Hepatocyte (in vitro differentiated cells): ENCODE measurements at regions not wholly inside any gene's neighbourhood (a gene's known extent, or its start where the extent isn't known, plus 50 kb on each side); places are given as distances from the start of the nearest gene placed in this dataset.

Experiments
- EZH2 ChIP-seq: fragments of 200-600 bp; sonication (generic); IDR thresholded peaks from 2 replicates; pipeline ENCODE4 v1.6.1; 2016; ENCODE audit warnings: antibody characterized with exemption, mild to moderate bottlenecking, borderline replicate concordance
- TF ChIP-seq, protein P1 (sequence below): fragments of 200-600 bp; sonication (generic); IDR thresholded peaks from 2 replicates; pipeline ENCODE4 v1.5.1; 2016; ENCODE audit warnings: antibody characterized with exemption, mild to moderate bottlenecking; ENCODE audit not compliant: poor library complexity

DNA sequence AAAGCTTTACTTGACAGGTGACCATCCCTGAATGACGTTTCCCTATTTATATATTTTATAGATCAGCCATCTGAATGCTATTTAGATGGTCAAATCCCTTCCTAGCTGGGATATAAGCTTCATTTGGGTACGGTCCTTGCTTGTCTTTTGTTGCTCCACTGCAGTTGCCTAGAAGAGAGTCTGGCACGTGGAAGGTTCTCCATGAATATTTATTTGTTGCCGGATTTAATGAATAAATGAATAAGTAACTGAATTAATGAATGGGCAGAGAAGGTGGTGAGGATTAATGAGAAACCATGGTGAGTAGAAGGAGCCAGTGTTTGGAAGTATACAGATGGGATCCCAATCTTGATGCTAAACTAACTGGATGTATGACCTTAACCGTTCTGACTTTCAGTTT lies 222.1 kb downstream of the LPIN1 start:
- TF ChIP-seq, protein P1, sequence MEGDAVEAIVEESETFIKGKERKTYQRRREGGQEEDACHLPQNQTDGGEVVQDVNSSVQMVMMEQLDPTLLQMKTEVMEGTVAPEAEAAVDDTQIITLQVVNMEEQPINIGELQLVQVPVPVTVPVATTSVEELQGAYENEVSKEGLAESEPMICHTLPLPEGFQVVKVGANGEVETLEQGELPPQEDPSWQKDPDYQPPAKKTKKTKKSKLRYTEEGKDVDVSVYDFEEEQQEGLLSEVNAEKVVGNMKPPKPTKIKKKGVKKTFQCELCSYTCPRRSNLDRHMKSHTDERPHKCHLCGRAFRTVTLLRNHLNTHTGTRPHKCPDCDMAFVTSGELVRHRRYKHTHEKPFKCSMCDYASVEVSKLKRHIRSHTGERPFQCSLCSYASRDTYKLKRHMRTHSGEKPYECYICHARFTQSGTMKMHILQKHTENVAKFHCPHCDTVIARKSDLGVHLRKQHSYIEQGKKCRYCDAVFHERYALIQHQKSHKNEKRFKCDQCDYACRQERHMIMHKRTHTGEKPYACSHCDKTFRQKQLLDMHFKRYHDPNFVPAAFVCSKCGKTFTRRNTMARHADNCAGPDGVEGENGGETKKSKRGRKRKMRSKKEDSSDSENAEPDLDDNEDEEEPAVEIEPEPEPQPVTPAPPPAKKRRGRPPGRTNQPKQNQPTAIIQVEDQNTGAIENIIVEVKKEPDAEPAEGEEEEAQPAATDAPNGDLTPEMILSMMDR: no peak
- TF ChIP-seq EZH2: no peak
